Endothelial cell of umbilical vein (primary cell): ENCODE measurements at regions not wholly inside any gene's neighbourhood (a gene's known extent, or its start where the extent isn't known, plus 50 kb on each side); places are given as distances from the start of the nearest gene placed in this dataset.

Experiments used
- EZH2 ChIP-seq: IDR thresholded peaks from 2 replicates; pipeline ENCODE4 v1.6.1; 2012; ENCODE audit warnings: borderline replicate concordance, low read depth, mild to moderate bottlenecking, moderate library complexity, low read length, inconsistent platforms; ENCODE audit not compliant: severe bottlenecking
- GATA2 ChIP-seq: IDR thresholded peaks from 2 replicates; pipeline ENCODE4 v1.7.0; 2011; ENCODE audit warnings: low read depth, mild to moderate bottlenecking, moderate library complexity, mixed read lengths, low read length; ENCODE audit not compliant: insufficient read length, insufficient read depth
- MYC ChIP-seq: IDR thresholded peaks from one replicate; pipeline ENCODE4 v1.6.1; 2011; ENCODE audit warnings: mild to moderate bottlenecking, low read depth, low read length
- POLR2A ChIP-seq: IDR thresholded peaks from 2 replicates; pipeline ENCODE4 v1.6.1; 2012; ENCODE audit warnings: low read depth, mild to moderate bottlenecking, control low read depth, low read length
- POLR2AphosphoS5 ChIP-seq: IDR thresholded peaks from 2 replicates; pipeline ENCODE4 v1.6.1; 2012; ENCODE audit warnings: low read depth, mild to moderate bottlenecking, control low read depth, low read length, moderate library complexity; ENCODE audit not compliant: insufficient read depth
- TF ChIP-seq, protein P1 (sequence below), 2 donors: IDR thresholded peaks; 1 replicate in 1 of 2; 2 replicates in 1 of 2; pipeline ENCODE4 v1.5.1; 2011; ENCODE audit warnings: low read length in 2 of 2, mild to moderate bottlenecking in 2 of 2, moderate library complexity in 2 of 2, control low read depth in 1 of 2, inconsistent platforms in 1 of 2, low read depth in 1 of 2; ENCODE audit not compliant: insufficient read depth in 1 of 2; ENCODE audit errors: extremely low read depth in 1 of 2

DNA sequence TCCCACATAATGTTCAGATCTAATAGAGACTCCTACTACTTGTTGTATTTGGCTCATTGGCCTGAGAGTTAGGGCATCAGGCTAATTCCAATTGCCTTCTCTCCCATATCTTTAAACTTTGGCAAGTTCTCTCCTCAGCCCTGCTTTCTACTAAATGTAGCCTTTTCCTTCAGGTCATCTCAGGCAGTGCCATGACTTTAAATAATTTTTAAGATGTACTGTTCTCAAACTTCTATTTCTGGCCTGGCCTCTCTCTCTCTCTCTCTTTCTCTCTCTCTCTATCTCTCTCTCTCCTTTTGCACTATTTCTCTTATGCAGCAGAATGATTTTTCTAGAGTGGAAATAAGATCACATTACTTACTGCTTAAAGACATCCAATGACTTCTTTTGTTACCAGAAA lies 114.5 kb upstream of the PAQR3 start:
- TF ChIP-seq, protein P1, sequence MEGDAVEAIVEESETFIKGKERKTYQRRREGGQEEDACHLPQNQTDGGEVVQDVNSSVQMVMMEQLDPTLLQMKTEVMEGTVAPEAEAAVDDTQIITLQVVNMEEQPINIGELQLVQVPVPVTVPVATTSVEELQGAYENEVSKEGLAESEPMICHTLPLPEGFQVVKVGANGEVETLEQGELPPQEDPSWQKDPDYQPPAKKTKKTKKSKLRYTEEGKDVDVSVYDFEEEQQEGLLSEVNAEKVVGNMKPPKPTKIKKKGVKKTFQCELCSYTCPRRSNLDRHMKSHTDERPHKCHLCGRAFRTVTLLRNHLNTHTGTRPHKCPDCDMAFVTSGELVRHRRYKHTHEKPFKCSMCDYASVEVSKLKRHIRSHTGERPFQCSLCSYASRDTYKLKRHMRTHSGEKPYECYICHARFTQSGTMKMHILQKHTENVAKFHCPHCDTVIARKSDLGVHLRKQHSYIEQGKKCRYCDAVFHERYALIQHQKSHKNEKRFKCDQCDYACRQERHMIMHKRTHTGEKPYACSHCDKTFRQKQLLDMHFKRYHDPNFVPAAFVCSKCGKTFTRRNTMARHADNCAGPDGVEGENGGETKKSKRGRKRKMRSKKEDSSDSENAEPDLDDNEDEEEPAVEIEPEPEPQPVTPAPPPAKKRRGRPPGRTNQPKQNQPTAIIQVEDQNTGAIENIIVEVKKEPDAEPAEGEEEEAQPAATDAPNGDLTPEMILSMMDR (IDR thresholded peaks at IDR 0.05; ENCODE audit: extremely low read depth in 1 of 2, insufficient read depth in 1 of 2, low read depth in 1 of 2, low read length in 2 of 2), result no peak
- TF ChIP-seq GATA2, result no peak
- no peak for TF ChIP-seq POLR2AphosphoS5
- no peak for TF ChIP-seq POLR2A
- TF ChIP-seq EZH2, result no peak
- no peak for TF ChIP-seq MYC
